HG02798 (cell line): ENCODE measurements at regions not wholly inside any gene's neighbourhood (a gene's known extent, or its start where the extent isn't known, plus 50 kb on each side); places are given as distances from the start of the nearest gene placed in this dataset.
"Not testable (repeated sequence)": the region's sequence is repeated elsewhere in the genome, so short reads cannot be mapped to it uniquely, and the experiment has no call there.

Experiments used
- ATAC-seq: cut with Tn5 transposase; IDR thresholded peaks from one replicate; pipeline ENCODE4 v1.9.1; 2021; ENCODE audit warnings: mild to moderate bottlenecking; ENCODE audit not compliant: unreplicated experiment, poor library complexity

DNA sequence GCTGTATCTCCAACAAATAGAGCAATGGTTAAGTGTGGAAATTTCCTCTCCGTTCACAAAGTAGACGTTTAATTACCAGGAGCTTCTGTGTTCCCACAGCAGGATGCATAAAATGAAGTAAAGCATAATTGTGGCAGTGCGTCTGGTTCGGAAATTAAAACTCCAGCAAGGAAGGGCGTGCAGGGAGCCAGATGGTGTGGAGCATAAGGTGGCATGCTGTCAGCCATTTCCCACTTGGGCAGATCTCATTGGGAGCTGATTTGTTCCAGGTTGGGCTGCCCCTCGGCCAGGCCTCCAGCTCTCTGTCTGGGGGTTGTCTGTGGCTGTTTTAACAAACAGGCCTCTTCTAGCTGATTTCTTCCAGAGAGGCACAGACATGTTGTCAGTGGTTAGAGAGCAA lies 182.1 kb upstream of the CLNK start:
- ATAC-seq, result no peak

DNA sequence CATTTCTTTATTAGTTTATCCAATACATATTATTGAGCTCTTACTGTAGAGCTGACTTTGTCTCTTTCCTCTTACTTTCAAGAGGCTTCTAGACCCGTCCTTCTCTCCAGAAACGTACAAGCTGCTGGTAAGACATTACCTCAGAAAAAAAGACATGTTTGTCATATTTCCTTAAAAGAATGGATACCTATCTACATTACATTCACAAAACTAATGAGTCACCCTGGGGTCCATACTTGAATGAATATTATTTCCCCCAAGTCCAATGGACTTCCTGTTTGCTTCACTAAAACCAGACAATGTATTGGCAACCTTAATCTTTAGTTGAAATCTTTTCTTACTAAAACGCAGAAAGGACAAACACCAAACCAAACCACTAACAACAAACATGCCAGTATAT lies 176.5 kb upstream of the CLNK start:
- no peak for ATAC-seq

DNA sequence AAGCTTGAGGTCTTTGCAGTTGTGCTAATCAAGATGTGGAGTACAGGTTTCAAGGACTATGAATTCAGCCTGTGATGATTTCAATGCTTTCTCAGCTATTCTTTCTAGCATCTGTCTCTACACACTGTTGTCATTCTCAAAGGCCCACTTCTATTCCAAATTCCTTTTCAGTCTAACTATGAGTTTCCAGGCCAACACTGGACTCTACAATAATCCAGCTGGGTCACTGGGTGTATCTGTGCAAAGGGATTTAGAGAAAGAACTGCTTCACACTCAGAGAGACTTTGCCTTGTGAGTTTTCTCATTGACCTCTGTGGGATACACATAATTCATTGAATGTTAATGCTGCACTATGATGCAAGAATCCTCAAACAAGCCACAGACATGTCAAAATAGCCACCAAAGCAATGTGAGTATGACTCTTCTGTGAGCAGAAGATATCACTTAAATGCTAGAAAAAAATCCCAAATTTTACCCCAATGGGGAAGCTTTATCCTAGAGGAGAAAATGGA lies 171.8 kb upstream of the CLNK start:
- ATAC-seq, result no peak

DNA sequence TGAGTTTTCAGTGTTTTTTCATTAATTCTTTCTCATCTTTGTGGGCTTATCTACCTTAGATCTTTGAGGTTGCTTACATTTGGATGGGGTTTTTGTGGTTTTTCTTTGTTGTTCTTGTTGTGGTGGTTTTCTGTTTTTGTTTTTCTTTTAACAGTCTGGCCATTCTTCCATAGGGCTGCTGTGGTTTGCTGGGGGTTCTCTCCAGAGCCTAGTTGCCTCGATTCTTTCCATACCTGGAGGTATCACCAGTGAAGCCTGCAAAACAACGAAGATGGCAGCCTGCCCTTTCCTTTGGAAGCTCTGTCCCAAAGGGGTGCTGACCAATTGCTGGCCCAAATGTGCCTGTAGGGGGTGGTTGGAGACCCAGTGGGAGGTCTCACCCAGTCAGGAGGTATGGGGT lies 168.6 kb upstream of the CLNK start:
- no peak for ATAC-seq

DNA sequence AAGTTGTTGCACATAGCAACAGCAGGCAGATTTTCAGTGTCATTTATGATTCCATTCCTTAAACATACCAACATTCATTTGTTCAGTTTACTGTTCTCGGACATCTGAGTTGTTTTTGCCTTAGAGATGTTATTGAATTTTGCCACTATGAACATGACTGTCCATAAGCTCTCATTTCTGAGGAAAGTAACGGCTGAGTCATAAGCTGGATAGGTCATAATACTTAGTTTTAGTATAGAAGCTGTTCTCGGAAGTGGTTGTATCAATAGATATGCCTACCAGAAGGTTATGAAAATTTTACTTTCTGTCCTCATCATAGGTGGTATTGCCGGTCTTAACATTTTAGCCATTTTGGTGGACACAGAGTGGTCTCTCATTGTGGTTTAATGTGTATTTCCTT lies 157.1 kb upstream of the CLNK start:
- ATAC-seq, result no peak

DNA sequence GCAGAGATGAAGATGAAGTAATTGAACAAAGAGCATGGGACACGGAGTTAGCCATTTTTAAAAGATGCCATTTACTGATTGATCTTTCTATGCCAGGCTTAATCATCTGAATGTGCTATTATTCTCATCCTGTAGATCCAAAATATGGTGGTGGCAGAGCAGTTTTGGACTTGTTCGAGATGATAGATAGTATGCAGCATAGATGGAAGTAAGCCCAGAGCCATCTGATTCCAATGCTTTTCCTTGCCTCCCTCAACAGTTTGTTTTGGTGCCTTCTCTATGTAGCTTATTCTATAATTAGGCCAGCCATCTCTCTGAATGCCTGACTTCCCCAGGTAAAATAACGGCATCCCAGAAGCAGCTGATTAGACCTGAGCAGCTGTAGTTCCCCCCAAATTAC lies 152.6 kb upstream of the CLNK start:
- ATAC-seq, result no peak

DNA sequence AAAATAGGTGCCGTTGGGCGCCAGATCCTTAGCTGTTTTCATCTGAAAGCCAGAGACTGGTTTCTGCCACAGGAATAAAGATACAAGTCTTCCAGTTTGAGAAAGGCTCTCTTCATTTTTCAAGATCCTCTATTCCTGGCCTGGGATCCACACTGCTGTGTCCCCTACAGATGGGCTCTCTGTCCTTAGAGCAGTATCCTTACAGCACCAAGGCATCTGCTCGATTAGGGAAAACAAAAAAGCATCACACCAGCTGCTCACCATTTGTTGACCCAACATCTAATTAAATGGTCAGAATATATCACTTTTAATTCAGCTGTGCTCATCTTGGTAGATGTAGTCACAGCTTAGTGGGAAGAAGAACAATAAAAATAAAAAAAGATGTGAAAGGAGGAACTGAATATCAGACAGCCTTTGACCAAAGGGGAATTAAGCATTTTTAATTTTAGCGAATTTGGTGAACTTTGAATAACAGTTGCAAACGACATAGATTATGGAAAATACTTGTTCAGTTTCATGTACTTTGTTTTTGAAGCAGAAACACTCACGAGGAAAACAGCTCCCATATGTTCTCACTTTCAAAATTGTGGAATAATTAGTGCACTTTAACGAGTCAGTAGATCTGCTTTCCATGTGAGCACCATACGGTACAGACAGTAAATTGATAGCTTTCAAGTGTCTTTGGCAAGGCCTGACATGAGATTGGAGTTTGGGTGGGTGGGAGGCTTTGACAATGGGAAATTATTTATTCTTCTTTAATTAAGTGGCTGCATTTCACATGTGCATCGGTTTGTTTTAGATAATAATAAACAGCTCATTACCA lies 148.4 kb upstream of the CLNK start:
- no peak for ATAC-seq

DNA sequence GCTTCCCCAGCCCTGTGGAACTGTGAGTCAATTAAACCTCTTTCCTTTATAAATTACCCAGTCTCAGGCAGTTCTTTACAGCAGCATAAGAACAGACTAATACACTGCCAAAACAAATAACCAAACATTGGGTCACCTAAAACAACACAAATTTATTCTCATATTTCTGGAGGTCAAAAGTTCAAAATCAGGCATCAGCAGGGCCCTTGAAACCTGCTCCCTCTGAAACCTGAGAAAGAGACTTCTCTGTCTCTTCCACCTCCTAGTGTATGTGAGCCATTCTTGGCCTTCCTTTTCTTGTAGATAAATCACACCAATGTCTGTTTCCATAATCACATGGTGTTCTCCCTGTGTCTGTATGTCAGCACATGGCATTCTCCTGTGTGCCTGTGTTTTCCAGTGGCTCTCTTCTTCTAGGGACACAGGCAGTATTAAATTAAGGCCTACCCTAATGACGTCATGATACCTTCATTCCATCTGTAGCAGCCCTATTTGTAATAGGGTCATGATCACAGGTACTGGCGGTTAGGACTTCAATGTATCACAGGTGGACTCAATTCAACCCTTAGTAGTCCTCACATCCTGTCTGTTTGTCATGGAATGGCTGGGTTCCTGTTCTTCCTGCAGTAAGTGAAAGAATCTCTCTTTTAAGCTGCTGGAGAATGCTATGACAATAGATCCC lies 147.3 kb upstream of the CLNK start:
- no peak for ATAC-seq

DNA sequence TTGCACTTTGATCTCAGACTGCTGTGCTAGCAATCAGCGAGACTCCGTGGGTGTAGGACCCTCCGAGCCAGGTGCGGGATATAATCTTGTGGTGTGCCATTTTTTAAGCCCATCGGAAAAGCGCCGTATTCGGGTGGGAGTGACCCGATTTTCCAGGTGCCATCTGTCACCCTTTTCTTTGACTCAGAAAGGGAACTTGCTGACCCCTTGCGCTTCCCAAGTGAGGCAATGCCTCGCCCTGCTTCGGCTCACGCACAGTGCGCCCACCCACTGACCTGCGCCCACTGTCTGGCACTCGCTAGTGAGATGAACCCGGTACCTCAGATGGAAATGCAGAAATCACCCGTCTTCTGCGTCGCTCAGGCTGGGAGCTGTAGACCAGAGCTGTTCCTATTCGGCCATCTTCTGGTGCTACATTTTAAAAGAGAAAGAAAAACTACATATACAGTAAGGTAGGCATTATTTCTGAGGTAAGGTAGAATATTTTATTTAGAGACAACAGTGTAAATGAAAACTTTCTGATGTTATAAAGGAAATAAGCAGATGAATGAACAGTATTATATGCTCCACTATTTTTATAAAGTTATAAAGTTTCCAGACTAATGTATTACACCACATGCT lies 144.5 kb upstream of the CLNK start:
- not testable (repeated sequence) for ATAC-seq

DNA sequence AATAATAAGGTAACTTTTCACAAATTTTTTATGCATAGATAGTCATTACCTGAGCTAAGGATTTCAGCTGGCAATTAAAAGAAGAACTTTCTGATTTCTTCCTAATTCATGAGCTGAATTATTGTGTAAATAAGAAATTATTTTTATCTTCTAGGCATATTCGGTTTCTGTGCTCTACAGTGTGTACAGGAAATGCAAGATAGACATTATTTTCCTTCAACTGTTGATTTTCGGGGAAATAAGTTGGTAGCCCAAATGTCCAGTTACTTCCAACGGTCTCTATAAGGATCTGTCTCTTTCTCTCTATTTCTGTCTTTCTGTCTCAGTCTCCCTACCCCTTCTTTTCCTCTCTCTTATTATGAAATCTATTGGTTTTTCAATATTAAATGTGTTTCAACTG lies 137.3 kb upstream of the CLNK start:
- no peak for ATAC-seq

DNA sequence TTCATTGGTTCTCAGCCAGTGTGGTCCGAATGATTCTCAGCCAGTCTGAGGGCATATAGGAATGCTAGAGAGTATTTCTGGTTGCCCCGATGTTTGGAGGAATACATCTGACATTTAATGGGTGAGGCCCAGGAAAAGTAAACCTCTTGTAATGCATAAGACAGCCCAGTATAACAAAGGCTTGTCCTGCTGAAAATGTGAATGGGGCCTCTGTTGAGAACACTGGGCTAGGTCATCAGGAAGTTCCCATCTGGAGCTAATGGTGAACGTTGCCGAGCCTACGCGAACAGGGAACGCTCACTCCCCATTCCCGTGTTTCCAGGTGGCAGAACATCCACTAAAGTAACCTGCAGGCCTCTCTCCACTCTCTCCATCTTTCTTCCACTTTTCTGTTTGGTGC lies 132.0 kb upstream of the CLNK start:
- no peak for ATAC-seq

DNA sequence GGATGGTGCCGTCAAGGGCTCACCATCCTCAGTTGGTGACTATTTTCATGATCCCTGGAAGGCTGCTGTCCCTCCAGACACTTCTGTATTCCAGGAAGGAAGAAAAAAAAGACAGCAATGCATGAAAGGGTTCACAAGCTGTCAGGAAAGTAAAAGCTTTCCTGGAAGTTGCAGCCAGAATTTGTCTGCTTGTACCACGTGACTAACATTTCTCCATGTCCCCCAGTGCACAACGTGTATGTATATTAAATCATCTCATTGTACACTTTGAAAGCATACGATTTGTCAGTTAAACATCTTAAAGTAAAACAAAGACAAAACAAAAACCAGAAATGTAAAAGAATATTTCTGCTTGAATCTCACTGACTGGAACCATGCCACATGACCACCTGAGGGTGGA lies 127.4 kb upstream of the CLNK start:
- no peak for ATAC-seq

DNA sequence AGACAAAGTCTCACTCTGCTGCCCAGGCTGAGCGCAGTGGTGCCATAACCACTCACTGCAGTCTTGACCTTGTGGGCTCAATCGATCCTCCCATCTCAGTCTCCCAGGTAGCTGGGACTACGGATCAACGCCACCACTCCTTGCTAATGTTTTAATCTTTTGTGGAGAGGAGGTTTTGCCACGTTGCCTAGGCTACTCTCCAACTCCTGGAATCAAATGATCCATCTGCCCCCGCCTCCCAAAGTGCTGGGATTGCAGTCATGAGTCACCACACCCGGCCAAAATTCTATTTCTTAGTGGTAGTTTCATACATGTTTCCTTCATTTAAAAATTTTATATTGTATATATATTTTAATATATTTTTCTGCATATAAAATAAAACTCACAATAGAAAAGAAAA lies 125.8 kb upstream of the CLNK start:
- ATAC-seq, result peak; percentile 3

DNA sequence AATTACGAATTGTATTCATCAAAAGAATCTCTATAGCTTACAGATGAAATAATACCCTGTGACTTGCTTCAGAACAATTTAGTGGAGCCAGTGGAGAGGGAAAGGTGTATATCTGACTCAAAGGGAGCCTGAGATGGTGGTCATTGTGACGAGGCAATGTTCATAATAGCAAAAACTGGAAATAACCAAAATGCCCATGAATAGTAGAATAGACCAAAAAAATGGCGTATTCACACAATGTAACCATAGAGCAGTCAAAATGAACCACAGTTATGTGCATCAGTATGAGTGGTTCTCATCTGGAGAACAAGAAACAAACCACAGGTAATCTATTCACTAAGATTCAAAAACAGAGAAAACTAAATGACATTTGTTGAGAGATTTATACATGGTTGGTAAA lies 125.3 kb upstream of the CLNK start:
- peak; percentile 75 for ATAC-seq

DNA sequence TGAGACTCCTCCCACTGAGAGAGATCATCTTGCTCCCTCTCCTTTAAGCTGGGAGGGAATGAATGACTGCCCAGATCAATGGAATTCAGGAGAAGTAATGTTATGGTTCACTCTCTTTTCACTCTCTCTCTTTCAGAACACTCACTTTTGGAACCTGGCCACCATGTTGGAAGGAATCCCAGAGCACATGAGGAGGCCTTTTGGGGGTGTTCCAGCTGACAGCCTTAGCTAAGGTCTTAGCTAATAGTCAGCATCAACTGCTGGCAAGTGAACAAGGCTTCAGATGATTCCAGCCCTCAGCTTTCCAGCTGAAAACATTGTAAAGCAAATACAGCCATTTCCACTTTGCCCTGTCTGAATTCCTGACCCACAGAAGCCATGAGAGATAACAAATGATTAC lies 124.0 kb upstream of the CLNK start:
- ATAC-seq, result no peak

DNA sequence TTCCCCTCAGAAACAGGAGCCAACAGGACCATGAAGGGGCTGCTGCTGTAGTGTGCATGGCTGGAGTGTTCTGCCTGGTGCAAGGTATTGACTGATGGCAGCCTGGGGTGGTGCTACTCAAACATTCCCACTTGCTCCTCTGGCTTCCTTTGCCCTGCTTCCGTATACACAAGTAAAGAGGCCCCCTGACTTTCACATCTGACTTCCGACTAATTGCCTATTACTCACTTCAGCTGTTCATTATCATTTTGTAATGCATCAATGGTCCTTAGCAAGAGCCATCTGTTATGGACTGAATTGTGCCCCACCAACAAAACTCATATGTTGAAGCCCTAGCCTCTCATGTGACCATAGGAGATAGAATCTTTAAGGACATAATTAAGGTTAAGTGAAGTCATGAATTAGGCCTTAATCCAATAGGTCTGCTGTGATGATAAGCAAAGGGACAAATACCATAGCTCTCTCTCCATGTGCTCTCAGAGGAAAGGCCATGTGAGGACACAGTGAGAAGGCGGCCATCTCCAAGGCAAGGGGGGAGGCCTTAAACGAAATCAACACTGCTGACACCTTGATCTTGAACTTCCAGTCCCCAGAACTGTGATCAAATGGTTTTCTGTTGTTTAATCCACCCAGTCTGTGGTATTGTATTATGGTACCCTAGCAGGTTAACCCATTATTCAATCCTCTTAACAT lies 122.5 kb upstream of the CLNK start:
- no peak for ATAC-seq

DNA sequence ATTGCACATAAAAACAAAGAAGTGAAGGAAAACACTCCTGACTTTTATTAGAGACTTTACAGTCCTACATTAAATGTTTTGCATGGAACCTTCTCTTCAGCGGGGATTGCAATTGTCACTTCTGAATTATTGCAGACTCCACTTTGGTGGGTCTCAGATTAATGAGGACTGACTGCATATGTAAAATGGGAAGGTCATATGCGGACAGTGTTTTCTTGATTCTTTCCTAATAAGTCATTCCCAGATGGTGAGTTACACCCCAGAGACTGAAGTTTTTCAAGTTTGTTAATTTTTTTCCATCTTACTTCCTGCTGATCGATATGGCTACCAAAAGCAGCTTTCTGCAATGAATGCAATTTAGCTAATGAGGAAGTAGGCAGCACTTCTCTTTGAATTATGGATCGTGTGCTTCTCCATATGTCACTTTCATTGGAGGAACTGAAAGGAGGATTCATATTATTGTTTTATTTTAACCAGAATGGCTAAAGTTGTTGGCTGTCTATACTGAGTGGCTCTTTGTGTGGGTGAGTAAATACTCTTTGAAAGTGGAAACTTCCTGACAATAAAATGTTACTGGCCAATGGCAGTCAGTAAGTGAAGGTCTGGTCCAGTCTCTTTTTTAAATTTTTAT lies 119.3 kb upstream of the CLNK start:
- no peak for ATAC-seq

DNA sequence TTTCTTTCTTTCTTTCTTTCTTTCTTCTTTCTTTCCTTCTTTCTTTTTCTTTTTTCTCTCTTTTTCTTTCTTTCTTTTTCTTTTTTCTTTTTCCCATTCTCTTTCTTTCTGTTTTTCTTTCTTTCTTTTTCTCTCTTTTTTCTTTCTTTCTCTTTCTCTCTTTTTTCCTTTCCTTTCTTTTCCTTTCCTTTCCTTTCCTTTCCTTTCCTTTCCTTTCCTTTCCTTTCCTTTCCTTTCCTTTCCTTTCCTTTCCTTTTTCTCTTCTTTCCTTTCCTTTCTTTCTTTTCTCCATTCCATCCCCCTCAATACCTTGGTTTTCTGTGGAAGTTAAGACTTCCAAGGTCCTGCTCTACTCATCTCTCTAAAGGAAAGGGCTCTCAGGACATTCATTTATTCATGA lies 102.8 kb upstream of the CLNK start:
- no peak for ATAC-seq

DNA sequence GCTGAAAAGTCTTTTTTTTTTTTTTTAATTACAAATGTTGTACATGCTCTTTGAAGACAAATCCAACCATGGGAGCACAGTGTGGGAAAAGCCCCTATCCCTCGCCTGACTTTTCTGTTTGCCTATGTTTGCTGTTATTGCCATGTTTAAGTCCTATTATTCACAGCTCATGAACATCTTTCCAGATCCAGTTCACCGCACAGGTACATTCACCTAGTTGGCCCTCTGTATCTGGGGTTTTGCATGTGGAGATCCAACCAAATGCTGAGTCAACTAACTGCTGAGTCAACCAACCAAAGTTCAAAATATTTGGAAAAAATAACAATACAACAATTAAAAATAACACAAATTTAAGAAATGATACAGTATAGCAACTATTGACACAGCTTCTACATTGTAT lies 100.1 kb upstream of the CLNK start:
- ATAC-seq, result no peak

DNA sequence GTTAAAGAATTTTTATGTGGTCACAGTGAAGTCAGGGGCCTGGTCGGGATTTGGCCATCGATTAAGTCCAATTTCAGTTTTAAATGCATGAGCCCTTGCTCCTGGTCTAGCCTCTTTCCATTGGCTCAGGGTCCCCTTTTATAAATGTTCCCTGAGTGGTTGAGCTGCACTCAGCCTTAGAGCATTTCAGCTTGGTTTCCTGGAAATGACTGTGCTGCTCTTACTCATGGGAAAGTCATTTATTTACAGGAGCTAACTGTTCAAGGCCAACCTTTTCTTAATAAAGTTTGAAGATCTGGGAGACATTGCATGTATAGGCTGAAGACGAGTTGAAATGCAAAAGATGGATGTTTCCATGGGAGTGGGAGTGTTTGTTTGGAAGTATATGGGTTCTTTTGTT lies 98.8 kb upstream of the CLNK start:
- no peak for ATAC-seq
